Neural cell (in vitro differentiated cells): ENCODE measurements at regions not wholly inside any gene's neighbourhood (a gene's known extent, or its start where the extent isn't known, plus 50 kb on each side); places are given as distances from the start of the nearest gene placed in this dataset.

Source experiments
- CTCF ChIP-seq: fragments of 450-650 bp; IDR thresholded peaks from 2 replicates; pipeline ENCODE4 v1.5.1; 2014; ENCODE audit warnings: antibody characterized with exemption, mild to moderate bottlenecking, moderate library complexity; ENCODE audit not compliant: poor library complexity, severe bottlenecking
- EP300 ChIP-seq: fragments of 450-650 bp; conservative IDR thresholded peaks from 2 replicates; pipeline ENCODE4 v1.6.1; 2014; ENCODE audit warnings: antibody characterized with exemption, mild to moderate bottlenecking, moderate library complexity; ENCODE audit not compliant: poor library complexity, severe bottlenecking
- EZH2 ChIP-seq: fragments of 200-600, 300-800 bp; shearing (Covaris generic), sonication (generic); IDR thresholded peaks from 2 replicates; pipeline ENCODE4 v1.6.1; 2014; ENCODE audit warnings: antibody characterized with exemption, low read length, borderline replicate concordance, mild to moderate bottlenecking; ENCODE audit not compliant: insufficient read depth, poor library complexity, severe bottlenecking
- POLR2AphosphoS5 ChIP-seq: IDR thresholded peaks from 2 replicates; pipeline ENCODE4 v1.6.1; 2012
- RAD21 ChIP-seq: fragments of 450-650 bp; conservative IDR thresholded peaks from 2 replicates; pipeline ENCODE4 v1.6.1; 2014; ENCODE audit warnings: antibody characterized with exemption, mild to moderate bottlenecking, moderate library complexity
- SMC3 ChIP-seq: fragments of 450-650 bp; conservative IDR thresholded peaks from 2 replicates; pipeline ENCODE4 v1.6.1; 2014; ENCODE audit warnings: antibody characterized with exemption, mild to moderate bottlenecking, moderate library complexity; ENCODE audit not compliant: poor library complexity
- TF ChIP-seq, protein P1 (sequence below): IDR thresholded peaks from 2 replicates; pipeline ENCODE4 v1.6.1; 2012; ENCODE audit warnings: borderline replicate concordance

GRCh38 chr11:122173074-122173450, 57.0 kb upstream of the BLID start:
- TF ChIP-seq CTCF: no peak
- TF ChIP-seq RAD21: no peak
- no peak for TF ChIP-seq SMC3
- no peak for TF ChIP-seq EZH2
- TF ChIP-seq EP300: no peak
- TF ChIP-seq, protein P1, sequence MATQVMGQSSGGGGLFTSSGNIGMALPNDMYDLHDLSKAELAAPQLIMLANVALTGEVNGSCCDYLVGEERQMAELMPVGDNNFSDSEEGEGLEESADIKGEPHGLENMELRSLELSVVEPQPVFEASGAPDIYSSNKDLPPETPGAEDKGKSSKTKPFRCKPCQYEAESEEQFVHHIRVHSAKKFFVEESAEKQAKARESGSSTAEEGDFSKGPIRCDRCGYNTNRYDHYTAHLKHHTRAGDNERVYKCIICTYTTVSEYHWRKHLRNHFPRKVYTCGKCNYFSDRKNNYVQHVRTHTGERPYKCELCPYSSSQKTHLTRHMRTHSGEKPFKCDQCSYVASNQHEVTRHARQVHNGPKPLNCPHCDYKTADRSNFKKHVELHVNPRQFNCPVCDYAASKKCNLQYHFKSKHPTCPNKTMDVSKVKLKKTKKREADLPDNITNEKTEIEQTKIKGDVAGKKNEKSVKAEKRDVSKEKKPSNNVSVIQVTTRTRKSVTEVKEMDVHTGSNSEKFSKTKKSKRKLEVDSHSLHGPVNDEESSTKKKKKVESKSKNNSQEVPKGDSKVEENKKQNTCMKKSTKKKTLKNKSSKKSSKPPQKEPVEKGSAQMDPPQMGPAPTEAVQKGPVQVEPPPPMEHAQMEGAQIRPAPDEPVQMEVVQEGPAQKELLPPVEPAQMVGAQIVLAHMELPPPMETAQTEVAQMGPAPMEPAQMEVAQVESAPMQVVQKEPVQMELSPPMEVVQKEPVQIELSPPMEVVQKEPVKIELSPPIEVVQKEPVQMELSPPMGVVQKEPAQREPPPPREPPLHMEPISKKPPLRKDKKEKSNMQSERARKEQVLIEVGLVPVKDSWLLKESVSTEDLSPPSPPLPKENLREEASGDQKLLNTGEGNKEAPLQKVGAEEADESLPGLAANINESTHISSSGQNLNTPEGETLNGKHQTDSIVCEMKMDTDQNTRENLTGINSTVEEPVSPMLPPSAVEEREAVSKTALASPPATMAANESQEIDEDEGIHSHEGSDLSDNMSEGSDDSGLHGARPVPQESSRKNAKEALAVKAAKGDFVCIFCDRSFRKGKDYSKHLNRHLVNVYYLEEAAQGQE: no peak
- no peak for TF ChIP-seq POLR2AphosphoS5
